ENCODE measurements at regions not wholly inside any gene's neighbourhood (a gene's known extent, or its start where the extent isn't known, plus 50 kb on each side); places are given as distances from the start of the nearest gene placed in this dataset.

DNA sequence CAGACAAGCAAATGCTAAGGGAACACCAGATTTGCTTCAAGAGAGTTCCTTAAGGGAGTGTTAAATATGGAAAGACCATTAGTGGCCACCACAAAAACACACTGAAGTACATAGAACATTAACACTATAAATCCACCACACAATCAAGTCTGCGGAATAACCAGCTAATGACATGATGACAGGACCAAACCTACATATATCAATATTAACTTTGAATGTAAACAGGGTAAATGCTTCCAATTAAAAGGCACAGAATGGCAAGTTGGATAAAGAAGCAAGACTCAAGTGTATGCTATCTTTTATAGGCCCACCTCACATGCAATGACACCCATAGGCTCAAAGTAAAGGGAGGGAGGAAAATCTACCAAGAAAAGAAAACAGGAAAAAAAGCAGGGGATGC lies 291.3 kb downstream of the COG6 start:
- Histone ChIP-seq H3K27me3 (ENCODE audit: insufficient read depth, insufficient read length) (no peaks in the 10 kb centered on the region), H3K4me1 (ENCODE audit: insufficient read depth, insufficient read length) (no peaks in the 10 kb centered on the region), H3K9me3 (ENCODE audit: insufficient read depth, low read length) (no peaks in the 10 kb centered on the region), H3K36me3 (ENCODE audit: insufficient read depth, insufficient read length, low read length) (no peaks in the 10 kb centered on the region), H3K9ac (ENCODE audit: insufficient read length, low read depth) (no peak overlapping the region), H3K4me3 (ENCODE audit: insufficient read length, low read depth) (no peak overlapping the region)
- TF ChIP-seq SUZ12 (IDR thresholded peaks at IDR 0.05; ENCODE audit: extremely low read depth, insufficient read depth, insufficient read length) (no peak), YY1 (IDR thresholded peaks at IDR 0.05; ENCODE audit: insufficient read depth, insufficient read length) (no peak), ZNF274 (IDR thresholded peaks at IDR 0.05; ENCODE audit: low read depth, low read length) (no peak)
- no peak for DNase-seq (ENCODE audit: low read depth, low spot score)

DNA sequence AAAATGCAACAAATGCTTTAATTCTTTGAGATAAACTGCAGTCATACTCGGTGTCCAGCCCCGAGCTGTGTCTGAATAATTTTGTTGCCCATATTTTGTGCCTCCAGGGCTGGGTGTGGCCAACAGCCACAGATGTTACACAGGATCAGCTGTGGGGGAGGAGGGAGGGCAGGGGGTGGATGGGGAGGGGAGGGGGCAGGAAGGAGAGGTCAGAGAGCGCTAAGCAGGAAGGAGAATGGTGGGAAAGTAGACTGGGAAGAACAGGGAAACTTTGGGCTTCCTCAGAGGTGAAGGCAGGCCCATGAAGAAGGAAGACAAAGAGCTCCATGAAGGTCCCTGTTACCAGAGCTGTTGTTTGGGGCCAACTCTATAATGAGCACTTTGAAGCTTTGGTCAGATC lies 295.8 kb downstream of the COG6 start:
- H3K27me3 ChIP-seq (ENCODE audit: insufficient read depth, insufficient read length) = no peaks in the 10 kb centered on the region
- DNase-seq (ENCODE audit: low read depth, low spot score) = no peak
- no peaks in the 10 kb centered on the region for H3K4me1 ChIP-seq (ENCODE audit: insufficient read depth, insufficient read length)
- no peaks in the 10 kb centered on the region for H3K36me3 ChIP-seq (ENCODE audit: insufficient read depth, insufficient read length, low read length)
- no peak overlapping the region for H3K9ac ChIP-seq (ENCODE audit: insufficient read length, low read depth)
- H3K4me3 ChIP-seq (ENCODE audit: insufficient read length, low read depth) = no peak overlapping the region
- no peaks in the 10 kb centered on the region for H3K9me3 ChIP-seq (ENCODE audit: insufficient read depth, low read length)
- TF ChIP-seq ZNF274 (IDR thresholded peaks at IDR 0.05; ENCODE audit: low read depth, low read length) = no peak
- no peak for TF ChIP-seq SUZ12 (IDR thresholded peaks at IDR 0.05; ENCODE audit: extremely low read depth, insufficient read depth, insufficient read length)
- TF ChIP-seq YY1 (IDR thresholded peaks at IDR 0.05; ENCODE audit: insufficient read depth, insufficient read length) = no peak

DNA sequence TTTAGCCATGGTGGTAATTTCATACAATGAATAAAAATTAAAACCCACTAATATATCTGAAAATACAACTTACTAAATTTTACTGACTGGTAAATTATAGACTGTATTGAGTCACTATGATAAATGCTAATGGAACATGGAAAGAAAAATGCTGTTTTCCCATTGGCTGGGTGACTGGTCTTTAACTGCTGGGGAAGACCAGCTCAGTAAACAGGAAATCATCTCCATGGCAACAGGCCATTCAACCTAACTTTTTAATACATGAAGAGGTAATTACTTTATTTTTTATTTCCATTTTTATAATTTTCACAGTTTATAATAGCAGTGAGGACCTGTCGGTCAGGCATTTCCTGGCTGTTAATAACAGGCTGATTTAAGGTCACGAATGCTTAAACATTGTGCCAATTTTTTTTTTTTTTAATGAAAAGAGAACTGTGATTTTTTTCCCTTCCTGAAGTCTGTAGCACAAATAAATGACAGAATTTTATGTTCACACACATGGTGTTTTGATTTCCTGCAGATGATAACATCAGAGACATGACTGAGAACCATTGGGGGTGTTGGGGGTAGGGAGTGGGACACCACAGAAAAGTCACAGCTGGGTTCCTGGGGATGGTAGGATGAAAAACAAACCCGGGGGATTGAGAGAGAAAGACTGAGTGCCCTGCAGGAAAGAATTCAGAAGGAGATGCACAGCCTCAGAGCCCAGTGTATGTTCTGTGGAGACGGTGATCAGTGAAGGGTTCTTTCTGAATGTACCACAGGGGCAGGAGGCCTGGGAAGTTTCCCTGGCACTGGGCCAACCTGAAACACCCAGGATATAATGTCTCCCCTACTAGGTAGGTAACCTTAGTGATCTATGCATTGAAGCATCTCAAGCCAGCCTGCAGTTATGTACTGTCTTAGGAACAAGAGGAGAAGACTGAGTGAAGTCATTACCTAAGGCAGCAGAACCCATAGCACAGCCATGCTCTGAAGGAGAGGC lies 297.1 kb downstream of the COG6 start:
- Histone ChIP-seq H3K27me3 (ENCODE audit: insufficient read depth, insufficient read length) (no peaks in the 10 kb centered on the region), H3K4me3 (ENCODE audit: insufficient read length, low read depth) (no peak overlapping the region), H3K9ac (ENCODE audit: insufficient read length, low read depth) (no peak overlapping the region), H3K4me1 (ENCODE audit: insufficient read depth, insufficient read length) (no peaks in the 10 kb centered on the region), H3K36me3 (ENCODE audit: insufficient read depth, insufficient read length, low read length) (no peaks in the 10 kb centered on the region), H3K9me3 (ENCODE audit: insufficient read depth, low read length) (no peaks in the 10 kb centered on the region)
- no peak for TF ChIP-seq ZNF274 (IDR thresholded peaks at IDR 0.05; ENCODE audit: low read depth, low read length)
- TF ChIP-seq SUZ12 (IDR thresholded peaks at IDR 0.05; ENCODE audit: extremely low read depth, insufficient read depth, insufficient read length) = no peak
- TF ChIP-seq YY1 (IDR thresholded peaks at IDR 0.05; ENCODE audit: insufficient read depth, insufficient read length) = no peak
- no peak for DNase-seq (ENCODE audit: low read depth, low spot score)

DNA sequence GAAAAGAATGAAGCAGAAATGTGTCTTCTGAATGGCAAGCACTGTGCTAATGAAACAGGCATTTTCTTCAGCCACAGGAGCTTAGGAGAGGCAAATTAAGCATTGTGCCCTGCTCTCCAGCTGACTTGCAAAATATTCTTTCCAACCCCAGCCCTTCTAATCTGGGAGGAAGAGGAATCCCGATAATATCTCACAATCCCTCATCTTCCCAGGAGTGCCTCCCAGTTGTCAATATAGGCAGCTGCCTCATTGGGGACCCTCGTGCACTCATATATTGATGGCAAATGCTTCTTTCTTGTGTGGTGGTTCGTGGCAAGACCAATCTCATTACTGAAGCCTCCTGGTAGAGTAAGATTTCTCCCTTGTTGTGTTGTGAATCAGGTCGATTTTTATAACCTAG lies 299.0 kb downstream of the COG6 start:
- Histone ChIP-seq H3K4me1 (ENCODE audit: insufficient read depth, insufficient read length) (no peaks in the 10 kb centered on the region), H3K9ac (ENCODE audit: insufficient read length, low read depth) (no peak overlapping the region), H3K27me3 (ENCODE audit: insufficient read depth, insufficient read length) (no peaks in the 10 kb centered on the region), H3K36me3 (ENCODE audit: insufficient read depth, insufficient read length, low read length) (no peaks in the 10 kb centered on the region), H3K4me3 (ENCODE audit: insufficient read length, low read depth) (no peak overlapping the region), H3K9me3 (ENCODE audit: insufficient read depth, low read length) (no peaks in the 10 kb centered on the region)
- TF ChIP-seq ZNF274 (IDR thresholded peaks at IDR 0.05; ENCODE audit: low read depth, low read length) = no peak
- TF ChIP-seq YY1 (IDR thresholded peaks at IDR 0.05; ENCODE audit: insufficient read depth, insufficient read length) = no peak
- TF ChIP-seq SUZ12 (IDR thresholded peaks at IDR 0.05; ENCODE audit: extremely low read depth, insufficient read depth, insufficient read length) = no peak
- no peak for DNase-seq (ENCODE audit: low read depth, low spot score)

DNA sequence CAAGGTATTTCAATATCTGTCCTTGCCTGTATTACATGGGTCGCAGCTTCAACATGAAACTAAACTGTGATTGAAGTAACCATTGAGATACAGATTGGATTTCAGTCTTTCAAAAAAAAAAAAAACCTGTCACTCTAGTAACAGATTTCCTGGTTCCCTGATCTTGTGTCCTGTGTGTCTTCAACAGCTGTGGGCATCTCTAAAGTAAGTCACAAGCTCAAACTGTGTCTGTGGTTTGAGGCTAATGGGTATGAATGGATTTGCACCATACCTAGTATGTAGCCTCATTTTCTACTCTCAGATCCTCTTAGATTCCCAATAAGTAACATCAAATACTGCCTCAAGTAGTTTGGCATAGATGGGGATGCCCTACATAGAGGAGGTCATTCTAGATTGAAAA lies 300.1 kb downstream of the COG6 start:
- no peak overlapping the region for H3K9ac ChIP-seq (ENCODE audit: insufficient read length, low read depth)
- H3K4me3 ChIP-seq (ENCODE audit: insufficient read length, low read depth) = no peak overlapping the region
- no peaks in the 10 kb centered on the region for H3K27me3 ChIP-seq (ENCODE audit: insufficient read depth, insufficient read length)
- H3K9me3 ChIP-seq (ENCODE audit: insufficient read depth, low read length) = no peaks in the 10 kb centered on the region
- TF ChIP-seq YY1 (IDR thresholded peaks at IDR 0.05; ENCODE audit: insufficient read depth, insufficient read length) (no peak), ZNF274 (IDR thresholded peaks at IDR 0.05; ENCODE audit: low read depth, low read length) (no peak), SUZ12 (IDR thresholded peaks at IDR 0.05; ENCODE audit: extremely low read depth, insufficient read depth, insufficient read length) (no peak)
- no peaks in the 10 kb centered on the region for H3K36me3 ChIP-seq (ENCODE audit: insufficient read depth, insufficient read length, low read length)
- no peaks in the 10 kb centered on the region for H3K4me1 ChIP-seq (ENCODE audit: insufficient read depth, insufficient read length)
- DNase-seq (ENCODE audit: low read depth, low spot score) = no peak

DNA sequence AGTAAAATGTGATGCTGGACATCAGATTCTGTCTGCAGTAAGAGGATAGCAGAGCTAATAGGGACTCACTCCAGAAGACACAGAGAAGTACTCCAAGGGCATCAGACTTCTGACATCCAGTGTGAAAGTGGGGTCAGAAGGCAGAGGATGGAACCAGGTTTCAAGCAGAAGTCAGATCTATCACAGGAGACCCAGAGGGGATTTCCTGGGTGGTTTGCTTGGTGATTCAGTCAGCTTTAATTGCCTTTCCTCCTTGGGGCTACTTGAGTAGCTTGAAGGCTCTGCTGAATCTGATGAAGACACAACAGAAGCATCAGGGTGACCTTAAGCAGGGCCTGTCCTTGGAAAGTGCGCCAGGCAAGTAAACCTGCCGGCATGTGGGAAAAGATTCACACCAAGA lies 300.6 kb downstream of the COG6 start:
- Histone ChIP-seq H3K36me3 (ENCODE audit: insufficient read depth, insufficient read length, low read length) (no peaks in the 10 kb centered on the region), H3K9me3 (ENCODE audit: insufficient read depth, low read length) (no peaks in the 10 kb centered on the region), H3K4me1 (ENCODE audit: insufficient read depth, insufficient read length) (no peaks in the 10 kb centered on the region), H3K4me3 (ENCODE audit: insufficient read length, low read depth) (no peak overlapping the region), H3K27me3 (ENCODE audit: insufficient read depth, insufficient read length) (no peaks in the 10 kb centered on the region), H3K9ac (ENCODE audit: insufficient read length, low read depth) (no peak overlapping the region)
- no peak for DNase-seq (ENCODE audit: low read depth, low spot score)
- no peak for TF ChIP-seq YY1 (IDR thresholded peaks at IDR 0.05; ENCODE audit: insufficient read depth, insufficient read length)
- TF ChIP-seq ZNF274 (IDR thresholded peaks at IDR 0.05; ENCODE audit: low read depth, low read length) = no peak
- TF ChIP-seq SUZ12 (IDR thresholded peaks at IDR 0.05; ENCODE audit: extremely low read depth, insufficient read depth, insufficient read length) = no peak

DNA sequence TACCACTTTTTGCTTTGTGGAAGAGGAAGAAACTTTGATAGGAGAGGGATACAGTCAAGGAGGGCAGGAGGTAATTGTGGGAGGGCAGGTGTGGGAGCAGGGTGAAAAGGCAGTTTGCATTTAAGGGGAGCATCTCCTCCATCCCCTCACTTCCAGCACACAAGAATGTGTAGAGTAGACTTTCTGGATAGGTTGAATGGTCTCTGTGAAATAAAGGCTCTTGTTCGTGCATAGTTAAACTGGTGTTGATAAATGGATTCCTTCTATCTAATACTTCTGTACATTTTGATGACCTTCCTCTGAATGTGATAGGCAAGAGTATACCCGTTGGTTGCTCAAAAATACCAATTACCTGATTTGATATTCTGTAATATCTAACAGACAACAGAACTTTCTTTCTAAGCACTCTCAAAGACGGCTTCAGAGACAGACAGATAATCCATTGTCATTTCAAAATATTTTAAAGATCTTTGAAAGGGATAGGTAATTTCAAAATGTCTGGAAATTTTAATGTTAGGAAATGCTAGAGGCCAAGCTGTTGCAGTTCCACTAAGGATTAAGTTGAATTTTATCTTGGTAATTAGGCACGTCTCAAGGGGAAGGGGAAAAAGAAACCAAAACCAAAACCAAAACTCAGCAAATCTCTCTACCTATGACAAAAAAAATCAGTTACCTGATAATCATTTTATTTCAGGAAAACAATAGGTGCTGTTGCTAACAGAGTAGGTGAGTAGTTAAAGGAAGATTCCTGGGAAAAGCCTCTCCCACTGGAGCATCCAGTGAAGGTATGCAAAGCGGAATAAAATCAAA lies 302.6 kb downstream of the COG6 start:
- DNase-seq (ENCODE audit: low read depth, low spot score) = no peak
- Histone ChIP-seq H3K4me1 (ENCODE audit: insufficient read depth, insufficient read length) (no peaks in the 10 kb centered on the region), H3K36me3 (ENCODE audit: insufficient read depth, insufficient read length, low read length) (no peaks in the 10 kb centered on the region), H3K9ac (ENCODE audit: insufficient read length, low read depth) (no peak overlapping the region), H3K9me3 (ENCODE audit: insufficient read depth, low read length) (no peaks in the 10 kb centered on the region), H3K27me3 (ENCODE audit: insufficient read depth, insufficient read length) (no peaks in the 10 kb centered on the region), H3K4me3 (ENCODE audit: insufficient read length, low read depth) (no peak overlapping the region)
- TF ChIP-seq ZNF274 (IDR thresholded peaks at IDR 0.05; ENCODE audit: low read depth, low read length) (no peak), SUZ12 (IDR thresholded peaks at IDR 0.05; ENCODE audit: extremely low read depth, insufficient read depth, insufficient read length) (no peak), YY1 (IDR thresholded peaks at IDR 0.05; ENCODE audit: insufficient read depth, insufficient read length) (no peak)
